Esophagus (tissue), 2 donors: ENCODE measurements at regions not wholly inside any gene's neighbourhood (a gene's known extent, or its start where the extent isn't known, plus 50 kb on each side); places are given as distances from the start of the nearest gene placed in this dataset.

Source experiments
- H3K27ac ChIP-seq, 2 donors: one replicate each; pipeline ENCODE4 v1.5.1; 2013; ENCODE audit warnings: low read depth in 2 of 2, mild to moderate bottlenecking in 2 of 2, inconsistent platforms in 1 of 2, low read length in 1 of 2, moderate library complexity in 1 of 2
- H3K27me3 ChIP-seq, 2 donors: one replicate each; pipeline ENCODE4 v1.6.1; 2013; ENCODE audit warnings: low read length in 2 of 2, control low read depth in 1 of 2, mild to moderate bottlenecking in 1 of 2; ENCODE audit not compliant: insufficient read depth in 2 of 2, control insufficient read depth in 1 of 2
- H3K36me3 ChIP-seq, 2 donors: one replicate each; pipeline ENCODE4 v1.6.1; 2013; ENCODE audit warnings: low read length in 1 of 2; ENCODE audit not compliant: control insufficient read depth in 2 of 2, insufficient read depth in 2 of 2
- H3K4me1 ChIP-seq, 2 donors: one replicate each; pipeline ENCODE4 v1.6.1; 2013; ENCODE audit warnings: low read length in 1 of 2; ENCODE audit not compliant: control insufficient read depth in 2 of 2, insufficient read depth in 2 of 2
- H3K4me3 ChIP-seq, 2 donors: one replicate each; pipeline ENCODE4 v1.5.1; 2013; ENCODE audit warnings: low read length in 2 of 2, mild to moderate bottlenecking in 2 of 2, low read depth in 1 of 2, moderate library complexity in 1 of 2
- H3K9me3 ChIP-seq, 2 donors: one replicate each; pipeline ENCODE4 v1.6.1; 2013; ENCODE audit warnings: mild to moderate bottlenecking in 2 of 2, low read depth in 1 of 2, low read length in 1 of 2, moderate library complexity in 1 of 2; ENCODE audit not compliant: control insufficient read depth in 2 of 2, insufficient read depth in 1 of 2
- WGBS, 2 donors: extraction: QIAGEN DNeasy Blood & Tissue Kit; methylation state at CpG; one replicate each; pipeline ENCODE4 v1.1.7; 2013; 5-methylcytosine and 5-hydroxymethylcytosine counted together
- donor health status: healthy with polysubstance abuse.
- donor health status: Bipolar disorder and iron deficiency.

- Histone ChIP-seq H3K27me3 (no peaks in the 10 kb centered on the region), H3K4me3 (no peak overlapping the region), H3K36me3 (no peaks in the 10 kb centered on the region), H3K4me1 (peaks cover 0 to 3% of the 10 kb centered on the region in 2 donors), H3K9me3 (no peaks in the 10 kb centered on the region), H3K27ac (no peak overlapping the region)
- WGBS, 2 donors = 84 to 90% methylated on average over 1 of the region's 1 CpG
These were observed 169.0 kb downstream of the OSR1 start for GRCh38 chr2:19189391-19189790.

- Histone ChIP-seq H3K4me3 (no peak overlapping the region), H3K36me3 (no peaks in the 10 kb centered on the region), H3K9me3 (no peaks in the 10 kb centered on the region), H3K4me1 (peaks cover 0 to 3% of the 10 kb centered on the region in 2 donors), H3K27me3 (no peaks in the 10 kb centered on the region), H3K27ac (no peak overlapping the region)
- WGBS, 2 donors = 82 to 91% methylated on average over 5 of the region's 5 CpGs
These were observed 171.0 kb downstream of the OSR1 start for GRCh38 chr2:19187323-19188020.

GRCh38 chr2:19185086-19185485, 173.3 kb downstream of the OSR1 start:
- WGBS, 2 donors = 86% methylated on average over 4 of the region's 4 CpGs
- no peak overlapping the region for H3K27ac ChIP-seq
- no peak overlapping the region for H3K4me3 ChIP-seq
- H3K36me3 ChIP-seq = no peaks in the 10 kb centered on the region
- H3K4me1 ChIP-seq = peaks cover 0 to 3% of the 10 kb centered on the region in 2 donors
- H3K9me3 ChIP-seq = no peaks in the 10 kb centered on the region
- H3K27me3 ChIP-seq = no peaks in the 10 kb centered on the region

GRCh38 chr2:19178175-19178574, 180.2 kb downstream of the OSR1 start:
- Histone ChIP-seq H3K27me3 (no peaks in the 10 kb centered on the region), H3K36me3 (no peaks in the 10 kb centered on the region), H3K27ac (no peak overlapping the region), H3K4me1 (no peaks in the 10 kb centered on the region), H3K9me3 (no peaks in the 10 kb centered on the region), H3K4me3 (no peak overlapping the region)
- 40 to 56% methylated on average over 2 of the region's 2 CpGs for WGBS, 2 donors

- 81 to 88% methylated on average over 4 of the region's 4 CpGs for WGBS, 2 donors
- Histone ChIP-seq H3K4me3 (no peak overlapping the region), H3K36me3 (no peaks in the 10 kb centered on the region), H3K4me1 (no peaks in the 10 kb centered on the region), H3K9me3 (no peaks in the 10 kb centered on the region), H3K27ac (no peak overlapping the region), H3K27me3 (no peaks in the 10 kb centered on the region)
These were observed 181.4 kb downstream of the OSR1 start for GRCh38 chr2:19176977-19177376.

GRCh38 chr2:19176172-19176852, 182.1 kb downstream of the OSR1 start:
- Histone ChIP-seq H3K27me3 (no peaks in the 10 kb centered on the region), H3K9me3 (no peaks in the 10 kb centered on the region), H3K36me3 (no peaks in the 10 kb centered on the region), H3K27ac (no peak overlapping the region), H3K4me3 (no peak overlapping the region), H3K4me1 (no peaks in the 10 kb centered on the region)
- 88 to 93% methylated on average over 3 of the region's 3 CpGs for WGBS, 2 donors

GRCh38 chr2:19174176-19174575, 184.2 kb downstream of the OSR1 start:
- Histone ChIP-seq H3K27me3 (no peaks in the 10 kb centered on the region), H3K9me3 (no peaks in the 10 kb centered on the region), H3K27ac (no peak overlapping the region), H3K4me3 (no peak overlapping the region), H3K36me3 (no peaks in the 10 kb centered on the region), H3K4me1 (no peaks in the 10 kb centered on the region)
- 75 to 81% methylated on average over 2 of the region's 2 CpGs for WGBS, 2 donors

GRCh38 chr2:19171409-19171808, 187.0 kb downstream of the OSR1 start:
- Histone ChIP-seq H3K36me3 (no peaks in the 10 kb centered on the region), H3K27me3 (no peaks in the 10 kb centered on the region), H3K9me3 (no peaks in the 10 kb centered on the region), H3K4me1 (no peaks in the 10 kb centered on the region), H3K27ac (no peak overlapping the region), H3K4me3 (no peak overlapping the region)
- 68 to 75% methylated on average over 1 of the region's 1 CpG for WGBS, 2 donors

GRCh38 chr2:19169134-19169768, 189.2 kb downstream of the OSR1 start:
- Histone ChIP-seq H3K36me3 (no peaks in the 10 kb centered on the region), H3K27me3 (no peaks in the 10 kb centered on the region), H3K9me3 (no peaks in the 10 kb centered on the region), H3K4me1 (no peaks in the 10 kb centered on the region), H3K4me3 (no peak overlapping the region), H3K27ac (no peak overlapping the region)
- 85 to 90% methylated on average over 2 of the region's 2 CpGs for WGBS, 2 donors
